Stimulated activated CD4-positive, alpha-beta T cell treated with anti-CD3 and anti-CD28 coated beads, Interleukin-15, amount 100 ng/mL, for 24 hours (primary cell): ENCODE measurements at regions not wholly inside any gene's neighbourhood (a gene's known extent, or its start where the extent isn't known, plus 50 kb on each side); places are given as distances from the start of the nearest gene placed in this dataset.
"Not testable (repeated sequence)": the region's sequence is repeated elsewhere in the genome, so short reads cannot be mapped to it uniquely, and the experiment has no call there.

Experiments used
- DNase-seq: peaks from one replicate; pipeline ENCODE4 v3.0.0-alpha.2; 2020

DNA sequence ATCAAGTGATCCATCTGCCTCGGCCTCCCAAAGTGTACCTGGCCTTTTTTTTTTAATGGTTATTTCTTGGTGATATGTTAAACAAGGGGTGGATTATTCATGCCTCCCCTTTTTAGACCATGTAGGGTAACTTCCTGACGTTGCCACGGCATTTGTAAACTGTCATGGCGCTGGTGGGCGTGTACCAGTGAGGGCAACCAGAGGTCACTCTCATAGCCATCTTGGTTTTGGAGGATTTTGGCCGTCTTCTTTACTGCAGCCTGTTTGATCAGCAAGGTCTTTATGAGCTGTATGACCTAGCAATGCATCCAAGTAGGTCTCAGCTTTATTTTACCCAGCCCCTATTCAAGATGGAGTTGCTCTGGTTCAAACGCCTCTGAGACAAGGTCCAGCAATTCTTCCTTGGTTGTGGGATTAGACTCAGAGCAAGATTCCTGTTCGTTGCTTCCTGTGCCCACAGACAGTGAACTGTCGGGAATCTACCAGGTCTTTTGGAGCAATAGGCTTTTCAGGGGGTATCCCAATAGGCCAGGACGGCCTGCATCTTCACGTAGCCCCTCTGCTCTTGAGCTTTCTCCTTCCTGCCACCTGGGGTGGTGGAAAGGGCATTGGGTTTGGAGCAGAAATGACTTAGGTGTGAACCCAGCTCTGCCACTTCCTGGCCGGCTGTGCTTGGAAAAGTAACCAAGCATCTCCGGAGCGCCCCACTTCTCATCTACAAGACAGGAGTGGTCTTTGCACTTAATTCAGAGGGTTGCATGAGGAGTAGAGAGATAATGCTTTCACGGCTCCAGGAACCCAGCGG is 52.9 kb upstream of the SEC14L1 start:
- DNase-seq = no peak

DNA sequence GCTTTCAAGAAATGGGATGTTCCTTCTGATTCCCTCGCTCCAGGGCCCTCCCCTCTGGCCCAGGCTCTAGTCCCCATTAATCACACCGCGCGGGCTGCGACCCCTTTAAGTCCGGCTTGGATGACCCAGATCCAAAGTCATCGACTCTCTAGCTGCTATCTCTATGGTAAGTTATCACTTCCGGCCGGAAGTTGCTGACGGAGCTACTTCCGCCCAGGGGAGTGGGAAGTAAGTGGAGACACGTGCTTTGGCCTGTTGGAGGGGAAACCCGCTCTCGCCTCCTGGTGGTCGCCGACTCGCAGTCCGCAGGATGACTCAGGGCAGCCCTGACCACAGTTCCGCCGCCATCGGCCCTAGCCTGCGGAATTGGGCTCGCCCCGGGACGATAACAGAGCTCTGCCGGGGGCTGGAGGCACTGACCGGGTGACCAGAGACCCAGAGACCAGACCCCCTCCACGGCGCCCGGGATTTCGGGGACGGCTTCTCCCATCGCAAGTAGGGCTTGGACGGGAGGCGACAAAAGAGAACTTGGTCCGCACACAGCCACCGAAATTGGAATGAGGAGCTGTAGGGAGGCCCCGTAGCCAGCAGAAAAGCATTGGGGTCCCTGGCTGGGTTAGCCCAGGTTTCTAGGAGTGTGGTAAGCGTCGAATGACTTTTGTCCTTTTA is 52.2 kb upstream of the SEC14L1 start:
- DNase-seq = peak; percentile 91

DNA sequence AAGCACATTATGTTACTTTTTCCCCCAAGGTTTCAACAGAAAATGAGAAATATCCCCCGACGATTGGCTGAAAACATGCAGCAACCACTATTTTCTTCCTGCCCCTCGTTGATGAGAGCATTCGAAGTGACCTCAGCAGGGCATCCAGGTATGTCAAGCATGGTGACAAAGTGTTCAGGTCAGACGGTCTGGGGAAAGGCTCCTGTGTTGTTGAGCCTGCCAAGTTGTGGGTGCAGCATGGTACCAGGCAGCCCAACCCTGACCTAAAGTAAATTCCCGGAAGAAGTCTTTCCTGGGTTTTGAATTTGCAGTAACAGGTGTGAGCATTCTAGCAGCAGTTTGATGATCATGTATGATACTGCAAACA is 51.7 kb upstream of the SEC14L1 start:
- DNase-seq = peak; percentile 21

DNA sequence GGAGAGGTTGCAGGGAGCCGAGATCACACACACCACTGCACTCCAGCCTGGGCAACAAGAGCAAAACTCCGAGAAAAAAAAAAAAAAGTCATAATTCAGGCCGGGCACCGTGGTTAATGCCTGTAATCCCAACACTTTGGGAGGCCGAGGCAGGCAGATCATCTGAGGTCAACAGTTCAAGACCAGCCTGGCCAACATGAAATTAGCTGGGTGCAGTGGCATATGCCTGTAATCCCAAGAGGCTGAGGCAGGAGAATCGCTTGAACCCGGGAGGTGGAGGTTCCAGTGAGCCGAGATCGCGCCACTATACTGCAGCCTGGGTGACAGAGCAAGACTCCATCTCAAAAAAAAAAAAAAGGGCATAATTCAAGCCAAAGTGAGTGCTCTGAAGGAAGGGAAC is 50.8 kb upstream of the SEC14L1 start:
- DNase-seq = not testable (repeated sequence)

DNA sequence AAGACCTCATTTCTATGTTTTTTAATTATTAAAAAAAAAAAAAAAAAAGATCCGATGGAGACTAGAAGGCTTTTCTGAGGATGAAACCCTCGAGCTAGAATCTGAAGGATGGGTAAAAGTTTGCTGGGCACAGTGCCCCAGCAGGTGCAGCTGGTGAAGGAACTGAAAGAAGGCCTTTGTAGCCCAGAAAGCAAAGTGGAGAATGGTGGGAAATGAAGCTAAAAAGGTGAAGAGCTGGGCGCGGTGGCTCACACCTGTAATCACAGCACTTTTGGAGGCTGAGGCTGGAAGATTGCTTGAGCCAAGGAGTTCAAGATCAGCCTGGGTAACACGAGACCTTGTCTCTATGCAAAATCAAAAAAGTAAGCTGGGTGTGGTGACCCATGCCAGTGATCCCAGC is 50.3 kb upstream of the SEC14L1 start:
- DNase-seq = no peak
